Stomach smooth muscle (tissue), 2 donors: ENCODE measurements at regions not wholly inside any gene's neighbourhood (a gene's known extent, or its start where the extent isn't known, plus 50 kb on each side); places are given as distances from the start of the nearest gene placed in this dataset.

ENCODE experiments used
- H3K27ac ChIP-seq: one replicate; pipeline ENCODE4 v1.7.0; 2013; ENCODE audit warnings: mild to moderate bottlenecking, low read length, inconsistent platforms
- H3K27me3 ChIP-seq, 2 donors: one replicate each; pipeline ENCODE4 v1.7.0; 2013; ENCODE audit warnings: low read length in 2 of 2; ENCODE audit not compliant: insufficient read depth in 2 of 2, control insufficient read depth in 1 of 2
- H3K36me3 ChIP-seq, 2 donors: one replicate each; pipeline ENCODE4 v1.7.0; 2013; ENCODE audit warnings: low read length in 2 of 2; ENCODE audit not compliant: control insufficient read depth in 2 of 2, insufficient read depth in 2 of 2
- H3K4me1 ChIP-seq: one replicate; pipeline ENCODE4 v1.7.0; 2013; ENCODE audit warnings: low read length; ENCODE audit not compliant: control insufficient read depth, insufficient read depth
- H3K4me3 ChIP-seq, 2 donors: one replicate each; pipeline ENCODE4 v1.7.0; 2013; ENCODE audit warnings: low read length in 2 of 2
- H3K9ac ChIP-seq, 2 donors: one replicate each; pipeline ENCODE4 v1.7.0; 2013; ENCODE audit warnings: low read length in 2 of 2, mild to moderate bottlenecking in 1 of 2
- H3K9me3 ChIP-seq, 2 donors: one replicate each; pipeline ENCODE4 v1.7.0; 2013; ENCODE audit warnings: low read length in 2 of 2; ENCODE audit not compliant: control insufficient read depth in 2 of 2
- donor health status: healthy.
- donor health status: Pancreatic carcinoma.

- H3K4me1 ChIP-seq = no peaks in the 10 kb centered on the region
- no peak overlapping the region for H3K4me3 ChIP-seq
- no peaks in the 10 kb centered on the region for H3K9me3 ChIP-seq
- H3K36me3 ChIP-seq = peaks cover 0 to 2% of the 10 kb centered on the region in 2 donors
- H3K27ac ChIP-seq = no peak overlapping the region
- H3K9ac ChIP-seq = no peak overlapping the region
- no peaks in the 10 kb centered on the region for H3K27me3 ChIP-seq
Measured at GRCh38 chrX:2596555-2597255, 94.4 kb upstream of the CD99 start.

DNA sequence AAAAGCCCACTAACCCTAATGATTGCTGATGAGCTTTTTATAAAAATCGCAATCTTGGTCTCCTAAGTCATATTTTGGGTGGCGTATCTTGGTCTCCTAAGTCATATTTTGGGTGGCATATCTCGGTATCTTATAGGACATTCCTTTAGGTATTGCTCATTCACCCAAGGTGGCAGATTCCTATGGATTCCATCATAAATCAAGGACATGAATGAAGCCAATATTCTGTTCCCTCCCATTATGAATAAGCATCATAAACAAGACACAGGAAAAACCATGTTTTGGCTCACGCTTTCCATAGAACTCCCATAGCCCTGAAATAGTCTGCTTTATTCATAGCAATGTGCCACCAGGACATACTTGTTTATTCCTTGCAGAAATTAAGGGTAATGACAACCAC, 95.0 kb upstream of the CD99 start:
- Histone ChIP-seq H3K9me3 (no peaks in the 10 kb centered on the region), H3K9ac (no peak overlapping the region), H3K36me3 (peaks cover 0 to 2% of the 10 kb centered on the region in 2 donors), H3K4me3 (no peak overlapping the region), H3K4me1 (no peaks in the 10 kb centered on the region), H3K27me3 (no peaks in the 10 kb centered on the region), H3K27ac (no peak overlapping the region)

DNA sequence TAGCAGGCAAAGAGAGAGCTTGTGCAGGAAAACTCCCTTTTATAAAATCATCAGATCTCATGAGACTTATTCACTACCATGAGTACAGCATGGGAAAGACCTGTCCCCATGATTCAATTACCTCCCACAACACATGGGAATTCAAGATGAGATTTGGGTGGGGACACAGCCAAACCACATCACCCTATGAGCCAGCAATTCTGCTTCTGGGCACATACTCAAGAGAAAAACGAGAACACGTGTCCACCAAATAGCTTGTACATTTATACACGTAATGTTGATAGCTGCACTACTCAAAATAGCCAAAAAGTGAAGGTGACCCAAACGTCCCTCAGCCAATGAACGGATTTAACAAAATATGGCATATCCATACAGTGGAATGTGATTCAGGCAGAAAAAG, 94.5 kb upstream of the DHRSX start:
- Histone ChIP-seq H3K36me3 (no peaks in the 10 kb centered on the region), H3K27ac (no peak overlapping the region), H3K9me3 (no peaks in the 10 kb centered on the region), H3K9ac (no peak overlapping the region), H3K27me3 (no peaks in the 10 kb centered on the region), H3K4me1 (no peaks in the 10 kb centered on the region), H3K4me3 (no peak overlapping the region)

DNA sequence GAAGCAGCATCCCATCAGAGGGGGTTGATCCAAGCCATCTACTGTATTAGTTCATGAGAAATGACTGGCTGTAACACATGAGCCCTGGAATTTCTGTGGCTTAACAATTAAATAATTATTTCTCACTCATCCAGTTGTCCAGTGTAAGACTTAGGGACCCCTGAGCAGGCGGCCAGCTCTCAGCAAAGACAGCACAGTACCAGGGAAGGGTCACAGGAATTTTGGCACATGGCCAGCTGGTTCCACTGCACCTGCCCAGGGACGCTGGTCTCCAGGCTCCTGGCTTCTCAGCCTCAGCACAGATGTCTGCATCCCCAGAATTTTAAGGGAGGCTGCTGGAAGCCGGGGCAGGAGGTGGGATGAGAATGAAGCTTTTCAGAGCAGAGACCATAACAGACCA, 93.7 kb upstream of the DHRSX start:
- Histone ChIP-seq H3K4me3 (no peak overlapping the region), H3K36me3 (no peaks in the 10 kb centered on the region), H3K27me3 (no peaks in the 10 kb centered on the region), H3K9me3 (no peaks in the 10 kb centered on the region), H3K9ac (no peak overlapping the region), H3K27ac (no peak overlapping the region), H3K4me1 (no peaks in the 10 kb centered on the region)

DNA sequence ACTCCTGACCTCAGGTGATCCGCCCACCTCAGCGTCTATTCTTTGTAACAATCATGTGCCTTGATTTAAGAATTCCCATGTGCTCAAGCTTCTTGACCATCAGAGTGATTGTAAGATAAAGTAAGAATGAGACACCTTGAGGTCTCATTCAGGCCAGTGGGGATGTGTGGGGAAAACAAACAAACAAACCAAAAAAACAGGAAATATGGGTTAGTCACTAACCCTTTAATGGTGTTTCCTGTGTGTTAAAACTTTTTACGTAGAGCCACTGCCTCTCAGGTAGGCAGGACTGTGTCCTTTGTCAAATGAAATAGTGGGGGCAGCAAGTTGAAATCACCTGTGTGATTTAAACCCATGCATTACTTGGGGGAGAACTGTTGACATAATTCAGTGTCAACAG, 91.5 kb upstream of the DHRSX start:
- Histone ChIP-seq H3K9ac (no peak overlapping the region), H3K4me1 (no peaks in the 10 kb centered on the region), H3K36me3 (no peaks in the 10 kb centered on the region), H3K27me3 (no peaks in the 10 kb centered on the region), H3K4me3 (no peak overlapping the region), H3K27ac (no peak overlapping the region), H3K9me3 (no peaks in the 10 kb centered on the region)

- Histone ChIP-seq H3K4me3 (no peak overlapping the region), H3K36me3 (no peaks in the 10 kb centered on the region), H3K27ac (no peak overlapping the region), H3K4me1 (no peaks in the 10 kb centered on the region), H3K27me3 (peaks cover 8 to 12% of the 10 kb centered on the region in 2 donors), H3K9ac (no peak overlapping the region), H3K9me3 (no peaks in the 10 kb centered on the region)
Measured at GRCh38 chrX:2589186-2590020, 88.6 kb upstream of the DHRSX start.

DNA sequence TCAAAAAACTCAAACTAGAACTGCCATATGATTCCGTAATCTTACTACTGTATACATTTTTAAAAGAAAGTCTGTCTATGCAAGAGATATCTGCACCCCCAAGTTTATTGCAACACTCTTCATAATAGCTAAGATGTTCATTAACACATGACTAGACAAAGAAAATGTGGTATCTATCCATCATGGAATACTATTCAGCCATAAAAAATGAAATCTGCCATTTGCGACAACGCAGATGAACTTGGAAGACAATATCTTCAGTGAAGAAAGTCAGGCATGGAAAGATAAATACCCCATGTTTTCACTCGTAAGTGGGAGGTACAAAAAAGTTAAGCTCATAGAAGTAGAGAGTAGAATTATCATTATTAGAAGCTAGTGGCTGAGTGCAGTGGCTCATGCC, 87.3 kb upstream of the DHRSX start:
- Histone ChIP-seq H3K9me3 (no peaks in the 10 kb centered on the region), H3K4me1 (no peaks in the 10 kb centered on the region), H3K27ac (no peak overlapping the region), H3K27me3 (peaks cover 15 to 16% of the 10 kb centered on the region in 2 donors), H3K36me3 (no peaks in the 10 kb centered on the region), H3K4me3 (no peak overlapping the region), H3K9ac (no peak overlapping the region)

DNA sequence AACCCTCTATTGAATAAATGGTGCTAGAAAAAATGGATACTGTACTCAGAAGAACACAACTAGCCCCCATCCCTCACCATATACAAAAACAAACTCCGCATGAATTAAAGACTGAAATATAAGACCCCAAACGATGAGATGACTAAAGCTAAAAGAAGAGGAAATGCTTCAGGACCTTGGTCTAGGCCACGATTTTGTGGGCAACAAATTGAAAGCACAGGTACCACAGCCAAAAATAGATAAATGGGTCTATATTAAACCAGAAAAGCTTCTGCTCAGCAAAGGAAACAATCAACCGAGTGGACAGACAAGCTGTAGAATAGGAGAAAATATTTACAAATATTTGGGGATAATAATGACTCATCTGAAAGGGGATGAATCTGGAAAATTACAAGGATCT, 86.4 kb upstream of the DHRSX start:
- no peaks in the 10 kb centered on the region for H3K9me3 ChIP-seq
- H3K9ac ChIP-seq = no peak overlapping the region
- H3K36me3 ChIP-seq = no peaks in the 10 kb centered on the region
- peaks cover 24 to 25% of the 10 kb centered on the region in 2 donors for H3K27me3 ChIP-seq
- no peak overlapping the region for H3K4me3 ChIP-seq
- no peaks in the 10 kb centered on the region for H3K4me1 ChIP-seq
- no peak overlapping the region for H3K27ac ChIP-seq

- H3K9ac ChIP-seq = no peak overlapping the region
- no peaks in the 10 kb centered on the region for H3K9me3 ChIP-seq
- no peak overlapping the region for H3K27ac ChIP-seq
- H3K27me3 ChIP-seq = peaks cover 33 to 36% of the 10 kb centered on the region in 2 donors
- no peaks in the 10 kb centered on the region for H3K4me1 ChIP-seq
- no peaks in the 10 kb centered on the region for H3K36me3 ChIP-seq
- no peak overlapping the region for H3K4me3 ChIP-seq
Measured at GRCh38 chrX:2585158-2585470, 84.3 kb upstream of the DHRSX start.

DNA sequence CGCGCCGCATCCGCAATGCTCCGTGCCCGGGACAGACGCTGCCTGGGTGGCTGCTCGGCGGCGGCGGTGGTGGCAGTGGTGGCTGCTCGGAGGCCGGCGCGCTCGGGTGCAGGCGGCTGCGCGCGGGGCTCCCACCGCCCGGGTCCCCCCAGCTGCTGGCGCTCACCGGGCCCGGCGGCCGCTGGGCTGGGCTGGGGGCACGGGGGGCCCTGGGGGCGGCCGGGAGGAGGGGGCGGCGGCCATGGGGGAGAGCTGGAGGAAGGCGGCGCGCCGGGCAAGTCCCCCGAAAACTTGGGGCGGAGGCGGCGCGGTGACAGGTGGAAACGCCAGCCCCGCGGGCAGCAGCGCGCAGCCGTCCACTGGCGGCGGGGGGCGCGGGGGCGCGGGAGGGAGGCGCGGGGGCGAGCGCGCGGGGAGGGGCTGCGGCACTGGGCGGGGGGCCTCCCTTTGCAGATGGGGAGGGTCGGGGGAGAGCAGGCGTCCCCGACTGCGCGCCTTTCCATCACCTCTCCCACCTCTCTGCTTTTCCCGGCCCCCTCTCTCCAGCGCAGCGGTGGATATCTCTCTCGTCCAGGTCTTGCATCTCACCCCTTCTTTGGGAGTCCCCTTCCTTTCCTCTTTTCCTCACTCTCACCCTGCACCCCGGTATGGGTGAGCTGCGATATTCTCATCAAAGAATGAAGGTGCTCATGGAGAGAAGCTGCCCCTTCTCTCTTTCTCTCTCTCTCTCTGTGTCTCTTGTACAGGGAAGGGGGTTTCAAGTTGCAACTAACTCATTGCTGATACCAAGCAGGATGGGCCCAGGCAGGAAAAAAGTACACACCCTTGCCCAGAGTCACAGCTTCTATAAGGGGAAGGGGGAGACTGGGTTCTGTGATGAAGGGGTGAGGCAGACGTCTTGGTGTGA, 83.7 kb upstream of the DHRSX start:
- H3K9ac ChIP-seq = no peak overlapping the region
- no peaks in the 10 kb centered on the region for H3K36me3 ChIP-seq
- H3K4me1 ChIP-seq = no peaks in the 10 kb centered on the region
- H3K27me3 ChIP-seq = peaks cover 34 to 36% of the 10 kb centered on the region in 2 donors
- no peaks in the 10 kb centered on the region for H3K9me3 ChIP-seq
- H3K4me3 ChIP-seq = no peak overlapping the region
- H3K27ac ChIP-seq = no peak overlapping the region
